A549 (cell line): ENCODE measurements at regions not wholly inside any gene's neighbourhood (a gene's known extent, or its start where the extent isn't known, plus 50 kb on each side); places are given as distances from the start of the nearest gene placed in this dataset.

ENCODE experiments used
- ATAC-seq, 2 experiments: fragments of 200-7000 bp in 1 of 2; fragments of >200 bp in 1 of 2; cut with Nextera tagmentation in 1 of 2; cut with Tn5 transposase in 1 of 2; 3 replicates each; pipeline versions ENCODE4 v1.8.0 to v1.9.1; 2018 to 2020; ENCODE audit warnings: mild to moderate bottlenecking in 1 of 2, moderate library complexity in 1 of 2
- CTCF ChIA-PET: fragments of 300-600 bp; sonication (Branson Sonifier 250); formaldehyde crosslinking; extraction: SDS; loops from one replicate; lab custom pipeline; 2021; ENCODE audit warnings: antibody characterized with exemption, inconsistent platforms; lab: Yijun Ruan, JAX
- POLR2A ChIA-PET: fragments of 350-600 bp; formaldehyde crosslinking; extraction: SDS; loops from one replicate; lab custom pipeline; 2021; ENCODE audit warnings: antibody characterized with exemption, inconsistent platforms; lab: Yijun Ruan, JAX
- DNase-seq, 2 experiments: peaks; one replicate each; pipeline versions ENCODE4 v3.0.0 to v3.0.0-alpha.2; 2011 to 2016; ENCODE audit warnings: low read depth in 1 of 2, low spot score in 1 of 2
- FAIRE-seq: peaks from 2 replicates; lab custom pipeline; 2011; peaks lifted over from hg19 to GRCh38; lab: Jason Lieb, UNC
- H3K27ac ChIP-seq, 2 experiments: fragments of >200 bp; sonication (Bioruptor Twin); formaldehyde crosslinking; 3 replicates each; pipeline ENCODE4 v1.5.1; 2016 to 2017
- H3K4me1 ChIP-seq: fragments of >200 bp; sonication (Bioruptor Twin); formaldehyde crosslinking; 3 replicates; pipeline ENCODE4 v1.6.1; 2016
- H3K4me2 ChIP-seq: fragments of >200 bp; sonication (Bioruptor Twin); formaldehyde crosslinking; 3 replicates; pipeline ENCODE4 v1.6.1; 2016
- H3K4me3 ChIP-seq: fragments of >200 bp; sonication (Bioruptor Twin); formaldehyde crosslinking; 3 replicates; pipeline ENCODE4 v1.5.1; 2016
- H3K9me3 ChIP-seq: fragments of >200 bp; sonication (Bioruptor Twin); formaldehyde crosslinking; 3 replicates; pipeline ENCODE4 v1.6.1; 2016
- CHD2 ChIP-seq: fragments of 150-350 bp; IDR thresholded peaks from 2 replicates; pipeline ENCODE4 v1.6.1; 2014; ENCODE audit warnings: low read length; ENCODE audit not compliant: partially characterized antibody
- CHD4 ChIP-seq: fragments of 200-600 bp; sonication (generic); IDR thresholded peaks from 2 replicates; pipeline ENCODE4 v1.6.1; 2016; ENCODE audit warnings: antibody characterized with exemption, mild to moderate bottlenecking, borderline replicate concordance
- FOSL2 ChIP-seq, 2 experiments: fragments of 450-650 bp in 1 of 2; fragments of >200 bp in 1 of 2; sonication (Bioruptor Twin) in 1 of 2; formaldehyde crosslinking; IDR thresholded peaks; 2 replicates each; pipeline versions ENCODE4 v1.5.0 to v1.6.1; 2016 to 2020; ENCODE audit warnings: mild to moderate bottlenecking in 1 of 2, moderate library complexity in 1 of 2
- FOXS1 ChIP-seq: fragments of 250-450 bp; sonication (Bioruptor Pico); IDR thresholded peaks from 2 replicates; pipeline ENCODE4 v1.5.0; 2020; ENCODE audit warnings: mild to moderate bottlenecking, moderate library complexity
- HOXA7 ChIP-seq: fragments of 250-450 bp; sonication (Bioruptor Pico); IDR thresholded peaks from 2 replicates; pipeline ENCODE4 v1.5.0; 2020; ENCODE audit warnings: mild to moderate bottlenecking, moderate library complexity
- HOXB13 ChIP-seq: fragments of 250-450 bp; sonication (Bioruptor Pico); IDR thresholded peaks from 2 replicates; pipeline ENCODE4 v1.5.0; 2020; ENCODE audit warnings: low read depth, mild to moderate bottlenecking, moderate library complexity
- JUN ChIP-seq, 2 experiments: fragments of >200 bp; sonication (Bioruptor Twin); formaldehyde crosslinking; IDR thresholded peaks; 2 replicates in 1 of 2; 3 replicates in 1 of 2; pipeline ENCODE4 v1.6.1; 2016 to 2017
- KDM1A ChIP-seq: fragments of 200-600 bp; sonication (generic); IDR thresholded peaks from 2 replicates; pipeline ENCODE4 v1.6.1; 2016; ENCODE audit warnings: low read depth, mild to moderate bottlenecking
- KDM5A ChIP-seq: fragments of 200-600 bp; sonication (generic); IDR thresholded peaks from 2 replicates; pipeline ENCODE4 v1.6.1; 2016; ENCODE audit warnings: antibody characterized with exemption, mild to moderate bottlenecking
- MAFK ChIP-seq: fragments of 450-650 bp; IDR thresholded peaks from 2 replicates; pipeline ENCODE4 v1.6.1; 2014; ENCODE audit not compliant: partially characterized antibody
- MYC ChIP-seq: IDR thresholded peaks from 2 replicates; pipeline ENCODE4 v1.6.1; 2012; ENCODE audit warnings: mild to moderate bottlenecking, inconsistent platforms, low read length, improper control_type of control experiment, borderline replicate concordance
- NFE2L2 ChIP-seq: fragments of 150-350 bp; conservative IDR thresholded peaks from 2 replicates; pipeline ENCODE4 v1.6.1; 2014; ENCODE audit warnings: low read length
- POLR2AphosphoS2 ChIP-seq: conservative IDR thresholded peaks from 2 replicates; pipeline ENCODE4 v1.6.1; 2012; ENCODE audit warnings: low read length, improper control_type of control experiment, inconsistent platforms
- SMC3 ChIP-seq: fragments of >200 bp; sonication (Bioruptor Twin); formaldehyde crosslinking; IDR thresholded peaks from 3 replicates; pipeline ENCODE4 v1.6.1; 2018; ENCODE audit warnings: inconsistent platforms
- ZFP36 ChIP-seq: fragments of 450-650 bp; IDR thresholded peaks from 2 replicates; pipeline ENCODE4 v1.6.1; 2014; ENCODE audit warnings: borderline replicate concordance; ENCODE audit not compliant: partially characterized antibody
- WGBS: methylation state at CpG from one replicate; pipeline ENCODE4 v1.1.6; 2017; ENCODE audit errors: missing lambda C conversion rate; 5-methylcytosine and 5-hydroxymethylcytosine counted together
- TF ChIP-seq, protein P1 (sequence below): IDR thresholded peaks from 2 replicates; pipeline ENCODE4 v1.6.1; 2012
- TF ChIP-seq, protein P2 (sequence below): fragments of 250-450 bp; sonication (Bioruptor Pico); IDR thresholded peaks from 2 replicates; pipeline ENCODE4 v1.5.0; 2020; ENCODE audit warnings: low read depth, mild to moderate bottlenecking, moderate library complexity
- TF ChIP-seq, protein P3 (sequence below): fragments of >200 bp; sonication (Bioruptor Twin); formaldehyde crosslinking; IDR thresholded peaks from 2 replicates; pipeline ENCODE4 v1.6.1; 2016
- TF ChIP-seq, protein P4 (sequence below): fragments of 450-650 bp; IDR thresholded peaks from 2 replicates; pipeline ENCODE4 v1.6.1; 2014; ENCODE audit warnings: antibody characterized with exemption
- TF ChIP-seq, protein P5 (sequence below): fragments of >200 bp; sonication (Bioruptor Twin); formaldehyde crosslinking; IDR thresholded peaks from 3 replicates; pipeline ENCODE4 v1.6.1; 2016

DNA sequence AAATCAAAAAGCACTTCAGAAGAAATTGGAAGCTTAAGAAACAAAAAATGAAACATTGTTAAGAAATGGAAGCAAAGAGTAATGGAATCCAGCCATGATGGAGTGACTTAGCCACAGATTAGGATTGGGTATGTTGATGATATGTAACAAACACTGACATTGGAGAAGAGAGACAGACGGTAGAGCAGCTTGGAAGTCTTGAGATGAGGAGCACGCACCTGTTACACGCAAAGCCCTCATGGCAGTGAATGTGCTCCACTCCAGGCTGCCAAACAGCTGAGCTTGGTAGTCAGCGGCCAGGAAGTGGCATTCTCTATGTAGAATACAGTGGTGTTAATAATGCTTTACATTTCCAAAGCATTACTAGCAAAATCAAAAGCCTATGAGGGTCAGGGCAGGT, 56.9 kb upstream of the GPRIN3 start:
- ChIA-PET CTCF (no interaction called here), POLR2A (no interaction called here)
- FAIRE-seq (no peak), ATAC-seq (no peak), DNase-seq (no peak)
- H3K4me2 ChIP-seq: no peak overlapping the region
- no peak for TF ChIP-seq HOXB13 (CRISPR knock-in tag)
- TF ChIP-seq SMC3: no peak
- no peak for TF ChIP-seq CHD2
- TF ChIP-seq POLR2AphosphoS2: no peak
- TF ChIP-seq, protein P1, sequence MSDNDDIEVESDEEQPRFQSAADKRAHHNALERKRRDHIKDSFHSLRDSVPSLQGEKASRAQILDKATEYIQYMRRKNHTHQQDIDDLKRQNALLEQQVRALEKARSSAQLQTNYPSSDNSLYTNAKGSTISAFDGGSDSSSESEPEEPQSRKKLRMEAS: no peak
- TF ChIP-seq JUN (IDR thresholded peaks at IDR 0.05): no peak
- TF ChIP-seq, protein P2, sequence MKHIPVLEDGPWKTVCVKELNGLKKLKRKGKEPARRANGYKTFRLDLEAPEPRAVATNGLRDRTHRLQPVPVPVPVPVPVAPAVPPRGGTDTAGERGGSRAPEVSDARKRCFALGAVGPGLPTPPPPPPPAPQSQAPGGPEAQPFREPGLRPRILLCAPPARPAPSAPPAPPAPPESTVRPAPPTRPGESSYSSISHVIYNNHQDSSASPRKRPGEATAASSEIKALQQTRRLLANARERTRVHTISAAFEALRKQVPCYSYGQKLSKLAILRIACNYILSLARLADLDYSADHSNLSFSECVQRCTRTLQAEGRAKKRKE (CRISPR knock-in tag): no peak
- TF ChIP-seq, protein P3, sequence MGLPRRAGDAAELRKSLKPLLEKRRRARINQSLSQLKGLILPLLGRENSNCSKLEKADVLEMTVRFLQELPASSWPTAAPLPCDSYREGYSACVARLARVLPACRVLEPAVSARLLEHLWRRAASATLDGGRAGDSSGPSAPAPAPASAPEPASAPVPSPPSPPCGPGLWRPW: no peak
- no peak for TF ChIP-seq MYC
- no peak for TF ChIP-seq FOSL2 (IDR thresholded peaks at IDR 0.05)
- TF ChIP-seq FOSL2 (CRISPR knock-in tag; IDR thresholded peaks at IDR 0.05): no peak
- no peak for TF ChIP-seq HOXA7
- TF ChIP-seq CHD4: no peak
- no peak overlapping the region for H3K27ac ChIP-seq
- 83% methylated on average over 4 of the region's 4 CpGs for WGBS
- no peaks in the 10 kb centered on the region for H3K4me1 ChIP-seq
- H3K9me3 ChIP-seq: no peaks in the 10 kb centered on the region
- no peak overlapping the region for H3K4me3 ChIP-seq

DNA sequence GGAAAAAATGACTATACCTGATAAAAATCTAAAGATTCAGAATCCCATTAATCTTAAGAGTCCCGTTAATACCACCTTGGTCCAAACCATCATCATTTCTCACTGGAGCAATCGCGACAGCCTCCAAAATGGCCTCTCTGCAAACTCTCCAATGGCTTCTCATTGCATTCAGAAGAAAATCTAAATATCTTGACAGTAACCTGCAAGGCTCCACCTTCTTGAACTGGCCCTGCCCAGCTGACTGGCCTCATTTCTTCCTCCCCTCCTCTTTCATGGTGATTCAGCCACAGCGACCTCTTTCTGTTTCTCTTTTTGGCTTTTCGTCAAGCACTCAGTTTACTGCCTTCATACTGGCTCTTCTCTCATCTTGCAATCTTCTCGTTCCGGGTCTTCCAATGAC, 56.2 kb upstream of the GPRIN3 start:
- Histone ChIP-seq H3K27ac (no peak overlapping the region), H3K4me3 (no peak overlapping the region), H3K4me1 (no peaks in the 10 kb centered on the region), H3K4me2 (no peak overlapping the region), H3K9me3 (no peaks in the 10 kb centered on the region)
- ChIA-PET POLR2A (no interaction called here), CTCF (no interaction called here)
- 75% methylated on average over 7 of the region's 7 CpGs for WGBS
- ATAC-seq: no peak
- DNase-seq: no peak
- FAIRE-seq: no peak
- TF ChIP-seq, protein P4, sequence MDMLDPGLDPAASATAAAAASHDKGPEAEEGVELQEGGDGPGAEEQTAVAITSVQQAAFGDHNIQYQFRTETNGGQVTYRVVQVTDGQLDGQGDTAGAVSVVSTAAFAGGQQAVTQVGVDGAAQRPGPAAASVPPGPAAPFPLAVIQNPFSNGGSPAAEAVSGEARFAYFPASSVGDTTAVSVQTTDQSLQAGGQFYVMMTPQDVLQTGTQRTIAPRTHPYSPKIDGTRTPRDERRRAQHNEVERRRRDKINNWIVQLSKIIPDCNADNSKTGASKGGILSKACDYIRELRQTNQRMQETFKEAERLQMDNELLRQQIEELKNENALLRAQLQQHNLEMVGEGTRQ: no peak
- no peak for TF ChIP-seq ZFP36
- TF ChIP-seq FOXS1: no peak
- TF ChIP-seq, protein P1: no peak
- TF ChIP-seq MYC: no peak
- TF ChIP-seq, protein P2 (CRISPR knock-in tag): no peak
- TF ChIP-seq KDM1A: no peak
- TF ChIP-seq, protein P5, sequence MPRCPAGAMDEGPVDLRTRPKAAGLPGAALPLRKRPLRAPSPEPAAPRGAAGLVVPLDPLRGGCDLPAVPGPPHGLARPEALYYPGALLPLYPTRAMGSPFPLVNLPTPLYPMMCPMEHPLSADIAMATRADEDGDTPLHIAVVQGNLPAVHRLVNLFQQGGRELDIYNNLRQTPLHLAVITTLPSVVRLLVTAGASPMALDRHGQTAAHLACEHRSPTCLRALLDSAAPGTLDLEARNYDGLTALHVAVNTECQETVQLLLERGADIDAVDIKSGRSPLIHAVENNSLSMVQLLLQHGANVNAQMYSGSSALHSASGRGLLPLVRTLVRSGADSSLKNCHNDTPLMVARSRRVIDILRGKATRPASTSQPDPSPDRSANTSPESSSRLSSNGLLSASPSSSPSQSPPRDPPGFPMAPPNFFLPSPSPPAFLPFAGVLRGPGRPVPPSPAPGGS: no peak
- no peak for TF ChIP-seq KDM5A
- no peak for TF ChIP-seq NFE2L2
- TF ChIP-seq MAFK: no peak
